Activated CD8-positive, alpha-beta memory T cell treated with anti-CD3 and anti-CD28 coated beads for 1 hour (primary cell): ENCODE measurements at regions not wholly inside any gene's neighbourhood (a gene's known extent, or its start where the extent isn't known, plus 50 kb on each side); places are given as distances from the start of the nearest gene placed in this dataset.

Experiments used
- DNase-seq, 2 donors: peaks; one replicate each; pipeline ENCODE4 v3.0.0-alpha.2; 2020; ENCODE audit warnings: low read depth in 1 of 2; ENCODE audit errors: extremely low read depth in 1 of 2

GRCh38 chr18:8458546-8459215, 150.6 kb upstream of the RAB12 start:
- no peak for DNase-seq

DNA sequence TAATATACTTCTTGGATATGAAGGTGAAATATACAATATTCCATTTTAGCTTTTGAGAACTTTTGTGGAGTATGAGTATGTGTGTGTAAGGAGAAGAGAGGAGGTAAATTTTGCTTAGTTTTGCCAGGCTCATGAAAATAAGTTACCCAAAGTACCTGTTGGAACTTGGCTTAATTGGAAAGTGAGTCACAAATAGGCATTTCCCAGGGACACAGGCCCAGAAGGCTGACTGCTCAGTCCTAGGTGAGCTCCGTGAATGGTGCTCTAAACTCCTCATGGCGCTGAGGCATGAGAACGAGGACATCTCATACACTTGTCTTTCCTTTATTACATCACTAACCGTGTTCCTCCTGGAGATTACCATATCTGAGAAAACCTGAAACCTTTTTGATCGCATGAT, 148.5 kb upstream of the RAB12 start:
- DNase-seq, result no peak

DNA sequence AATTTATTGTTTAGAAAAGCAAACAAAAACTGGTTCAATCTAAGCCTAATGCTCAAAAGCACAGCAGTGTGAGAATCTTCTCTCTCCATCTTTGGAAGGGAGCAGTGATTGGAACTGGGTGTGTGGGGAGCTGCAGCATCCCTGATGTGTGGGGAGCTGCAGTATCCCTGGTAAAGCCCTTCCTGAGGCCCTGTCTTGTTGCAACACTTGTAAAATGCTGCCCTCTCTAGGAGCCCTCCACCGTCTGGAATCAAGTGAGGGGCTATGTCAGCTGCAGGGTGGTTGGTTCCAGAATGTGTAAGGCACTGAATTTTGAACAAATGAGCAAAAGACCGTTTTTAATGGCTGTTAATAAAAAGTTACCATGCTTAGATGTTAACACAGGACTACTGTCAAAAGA, 147.7 kb upstream of the RAB12 start:
- DNase-seq, result no peak

GRCh38 chr18:8462651-8463185, 146.5 kb upstream of the RAB12 start:
- DNase-seq, result no peak

DNA sequence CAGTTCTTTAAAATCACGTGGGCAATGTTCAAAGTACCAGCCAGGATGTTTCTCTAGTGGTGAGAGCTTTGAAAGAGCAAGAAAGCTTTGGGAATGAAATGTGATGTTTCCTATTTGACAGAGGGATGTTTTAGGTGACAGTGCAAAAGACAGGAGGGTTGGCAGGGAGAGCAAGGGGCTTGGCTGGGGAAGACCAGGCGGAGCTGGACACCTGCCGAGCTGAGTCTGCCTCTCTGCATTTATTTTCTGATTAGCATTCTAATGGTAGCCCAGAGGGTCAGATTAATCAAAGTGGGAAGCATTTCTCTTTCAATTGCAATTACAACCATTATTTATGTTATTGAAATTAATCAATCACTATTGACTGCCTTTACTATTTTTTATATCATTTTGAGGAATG, 145.4 kb upstream of the RAB12 start:
- no peak for DNase-seq

GRCh38 chr18:8468191-8468590, 141.0 kb upstream of the RAB12 start:
- no peak for DNase-seq

- DNase-seq, result no peak
Measured at GRCh38 chr18:8468921-8469335, 140.3 kb upstream of the RAB12 start.

GRCh38 chr18:8469544-8470130, 139.6 kb upstream of the RAB12 start:
- no peak for DNase-seq

GRCh38 chr18:8471372-8471771, 137.9 kb upstream of the RAB12 start:
- no peak for DNase-seq

- no peak for DNase-seq
Measured at GRCh38 chr18:8474661-8475060, 134.6 kb upstream of the RAB12 start.

GRCh38 chr18:8477615-8478014, 131.6 kb upstream of the RAB12 start:
- no peak for DNase-seq

DNA sequence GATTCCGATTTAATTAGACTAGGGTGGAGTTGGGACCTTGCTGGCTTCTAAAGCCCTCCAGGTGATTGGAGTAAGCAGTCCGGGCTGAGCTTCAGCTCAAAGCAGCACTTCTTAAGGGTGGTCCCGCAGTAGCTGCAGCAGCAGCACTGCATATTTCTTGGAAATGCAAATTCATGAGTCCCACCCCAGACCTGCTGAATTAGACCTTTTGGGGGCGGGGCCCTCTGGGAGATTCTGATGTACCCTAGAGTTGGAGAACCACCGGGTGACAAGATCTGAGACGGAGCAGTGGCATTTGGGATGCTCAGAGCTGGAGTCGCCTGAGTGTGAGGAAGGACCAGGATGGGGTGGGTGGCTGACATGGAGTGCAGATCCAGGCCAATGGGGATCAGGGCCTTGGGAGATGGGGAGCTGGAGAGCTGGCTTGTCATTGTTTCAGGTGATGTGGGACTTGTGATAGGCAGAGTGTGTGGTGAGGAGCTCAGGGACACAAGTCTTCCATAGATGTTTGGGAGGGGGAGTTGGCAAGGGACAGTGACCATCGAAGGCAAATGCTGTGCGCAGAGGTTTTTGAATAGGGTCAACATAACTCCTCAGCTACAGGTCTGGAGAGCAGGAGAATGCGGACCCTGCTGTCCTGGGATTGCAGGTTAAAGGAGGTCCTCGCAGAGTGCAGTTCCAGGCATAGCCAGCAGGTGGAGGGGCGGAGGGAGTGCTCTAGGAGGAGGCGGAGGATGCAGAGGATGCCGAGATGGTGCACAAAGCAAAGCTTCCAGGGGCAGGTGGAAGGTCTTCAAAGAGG, 130.9 kb upstream of the RAB12 start:
- peak in 1 of 2 donors; percentile 31 for DNase-seq

DNA sequence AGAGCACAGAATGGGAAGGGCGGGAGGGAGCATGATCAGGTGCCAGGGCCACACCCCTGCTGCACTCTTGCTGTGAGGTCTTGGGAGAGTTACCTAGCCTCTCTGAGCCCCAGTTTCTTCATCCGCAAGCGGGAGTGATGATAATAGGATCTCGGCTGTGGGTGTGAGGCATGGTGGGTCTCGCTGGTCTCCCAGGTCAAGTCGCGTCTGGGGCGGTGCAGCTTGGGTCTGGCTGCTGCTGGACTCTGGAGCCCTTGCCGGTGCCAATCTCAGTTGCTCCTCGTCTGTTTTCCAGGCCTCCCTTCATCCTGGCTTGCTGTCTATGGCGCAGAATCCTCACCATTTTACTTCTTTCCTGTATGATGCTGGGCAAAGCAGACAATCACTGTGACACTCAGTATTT, 130.3 kb upstream of the RAB12 start:
- no peak for DNase-seq

DNA sequence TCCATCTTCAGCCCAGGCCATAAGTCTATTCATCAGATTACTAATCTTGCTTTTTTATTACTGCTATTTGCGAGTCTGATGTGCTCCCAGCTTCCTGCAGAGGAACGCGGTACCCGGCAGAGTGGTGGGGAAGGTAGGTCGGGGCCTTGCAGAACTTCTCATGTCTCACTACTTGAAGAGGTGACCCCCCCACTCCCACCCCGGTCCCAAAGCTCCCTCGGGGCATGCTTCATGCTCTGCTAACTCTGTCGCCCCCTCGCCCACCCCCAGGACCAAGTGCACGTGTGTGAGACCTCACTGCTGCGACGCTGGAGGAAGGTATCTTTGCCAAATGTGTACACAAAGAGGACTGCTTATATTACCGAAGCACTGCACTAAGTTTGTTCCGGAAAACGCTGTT, 129.4 kb upstream of the RAB12 start:
- DNase-seq, result no peak

DNA sequence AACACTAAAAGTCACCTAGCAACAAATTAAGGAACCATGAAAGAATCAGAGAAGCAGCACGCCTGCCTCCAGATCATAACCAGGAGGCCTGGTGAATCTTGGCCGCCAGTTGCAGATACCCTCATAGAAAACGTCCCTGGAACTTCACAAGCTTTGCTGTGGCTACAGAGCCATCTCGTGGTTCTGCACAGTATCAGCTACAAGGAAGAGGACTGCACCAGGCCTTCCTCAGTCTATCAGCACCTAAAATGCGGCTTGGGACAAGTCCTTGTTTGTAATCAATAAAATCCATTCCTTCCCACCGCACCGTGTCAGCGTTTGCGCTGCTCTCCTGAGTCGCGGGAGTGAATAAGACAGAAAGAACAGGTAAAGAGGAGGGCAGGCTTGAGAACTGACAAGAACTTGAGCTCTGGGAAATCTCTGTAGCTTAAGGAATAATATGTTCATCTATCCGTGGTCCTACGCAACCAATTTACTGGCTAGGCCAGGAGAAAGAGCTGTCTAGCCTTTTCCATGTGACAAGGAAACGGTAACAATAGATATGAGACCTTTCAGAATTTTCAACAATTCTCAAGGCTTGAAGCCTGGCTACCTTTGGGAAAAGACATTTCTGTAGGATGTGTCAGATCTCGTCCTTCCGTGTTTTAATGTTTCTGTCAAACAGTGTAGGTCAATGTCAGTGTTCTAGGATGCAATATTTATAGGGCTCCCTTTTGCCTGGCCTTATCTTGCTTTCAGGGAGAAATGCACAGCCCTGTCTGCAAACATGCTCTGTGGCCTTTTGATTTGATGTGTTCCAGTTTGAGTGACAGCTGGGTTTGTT, 128.5 kb upstream of the RAB12 start:
- DNase-seq, result no peak

DNA sequence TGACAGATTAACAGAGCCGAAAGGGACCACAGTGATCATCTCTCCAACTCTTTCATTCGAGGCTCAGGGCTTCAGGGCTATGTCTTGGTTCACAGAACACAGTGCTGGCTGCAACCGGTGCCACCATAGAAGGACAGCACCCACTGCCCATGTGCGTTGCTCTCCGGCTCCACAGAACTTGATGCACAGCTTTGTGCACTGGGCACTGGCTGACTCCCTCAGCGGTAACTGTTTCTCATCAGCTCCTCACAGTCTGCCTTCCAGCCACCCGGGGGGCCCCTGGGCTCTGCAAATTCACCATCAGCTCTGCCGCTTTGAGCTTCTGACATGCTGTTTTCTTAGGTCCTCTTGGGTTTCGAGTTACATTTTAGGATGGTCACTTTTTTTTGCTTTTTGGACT, 124.3 kb upstream of the RAB12 start:
- DNase-seq, result no peak

DNA sequence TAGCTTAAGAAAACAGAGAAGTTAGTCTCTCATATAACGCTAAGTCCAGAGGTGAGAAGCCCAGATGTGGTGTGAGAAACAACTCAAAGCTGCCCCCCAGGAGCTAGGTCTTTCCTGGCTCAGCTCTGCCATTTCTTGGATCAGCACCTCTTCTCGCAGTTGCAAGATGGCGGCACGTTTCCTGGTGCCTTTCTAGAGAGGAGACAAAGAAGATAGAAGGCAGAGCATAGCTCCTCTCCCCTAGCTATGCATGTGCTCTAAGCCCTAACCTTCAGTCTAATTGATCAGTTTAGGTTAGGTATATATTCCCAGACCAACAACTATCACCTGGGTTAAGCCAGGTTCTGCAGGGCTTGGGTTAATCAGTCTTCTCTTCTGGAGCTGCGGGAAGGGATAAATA, 119.5 kb upstream of the RAB12 start:
- DNase-seq, result no peak

GRCh38 chr18:8491516-8491915, 117.7 kb upstream of the RAB12 start:
- no peak for DNase-seq

- no peak for DNase-seq
Measured at GRCh38 chr18:8493141-8493540, 116.1 kb upstream of the RAB12 start.

DNA sequence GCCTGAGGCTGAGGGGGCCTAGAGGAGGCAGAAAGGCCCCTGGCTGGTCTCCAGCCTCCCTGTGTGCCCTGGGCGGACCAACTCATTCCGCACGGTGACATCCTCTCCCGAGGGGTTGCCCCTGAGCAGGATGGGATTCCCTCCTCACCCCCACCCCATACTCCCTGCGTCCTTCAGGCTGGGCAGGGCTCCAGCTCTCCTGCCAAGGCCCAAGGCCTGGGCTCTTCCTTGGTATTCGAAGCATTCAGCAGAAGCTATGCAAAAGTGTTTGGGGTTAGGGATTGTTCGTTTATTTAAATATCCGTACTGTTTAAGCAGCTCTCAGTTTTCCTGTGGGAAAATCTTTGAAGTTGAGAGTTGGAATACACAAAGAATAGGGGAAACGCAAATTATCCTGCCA, 113.1 kb upstream of the RAB12 start:
- DNase-seq, result no peak

DNA sequence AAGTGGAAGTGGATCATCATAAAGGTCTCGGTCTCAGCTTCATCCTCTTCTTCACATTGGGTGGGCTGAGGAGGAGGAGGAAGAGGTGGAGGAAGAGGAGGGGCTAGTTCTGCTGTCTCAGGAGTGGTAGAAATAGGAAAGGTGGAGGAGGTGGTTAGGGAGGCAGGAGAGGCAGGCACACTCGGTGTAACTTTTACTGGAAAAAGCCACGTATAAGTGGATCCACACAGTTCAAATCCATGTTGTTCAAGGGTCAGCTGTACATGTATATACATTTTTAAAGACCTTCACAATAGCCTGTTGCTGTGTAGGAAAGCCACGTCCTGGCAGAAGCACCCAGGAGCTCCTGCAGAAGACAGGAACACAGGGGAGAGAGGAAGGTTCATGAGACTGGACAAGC, 110.3 kb upstream of the RAB12 start:
- DNase-seq, result no peak
